A549 (cell line): ENCODE measurements at regions not wholly inside any gene's neighbourhood (a gene's known extent, or its start where the extent isn't known, plus 50 kb on each side); places are given as distances from the start of the nearest gene placed in this dataset.

Experiments used
- PHF8 ChIP-seq: fragments of 200-600 bp; sonication (generic); IDR thresholded peaks from 2 replicates; pipeline ENCODE4 v1.6.1; 2016; ENCODE audit warnings: low read depth, mild to moderate bottlenecking, antibody characterized with exemption, moderate library complexity, borderline replicate concordance
- POLR2A ChIP-seq: IDR thresholded peaks from 2 replicates; pipeline ENCODE4 v1.6.1; 2012; ENCODE audit warnings: mild to moderate bottlenecking, low read length
- POLR2AphosphoS2 ChIP-seq: conservative IDR thresholded peaks from 2 replicates; pipeline ENCODE4 v1.6.1; 2012; ENCODE audit warnings: low read length, improper control_type of control experiment, inconsistent platforms
- RFX5 ChIP-seq: fragments of 450-650 bp; IDR thresholded peaks from 2 replicates; pipeline ENCODE4 v1.7.1; 2014; ENCODE audit warnings: antibody characterized with exemption, mild to moderate bottlenecking, moderate library complexity
- TF ChIP-seq, protein P1 (sequence below): fragments of 200-600 bp; sonication (generic); IDR thresholded peaks from 2 replicates; pipeline ENCODE4 v1.6.1; 2016; ENCODE audit warnings: antibody characterized with exemption, mild to moderate bottlenecking, moderate library complexity
- TF ChIP-seq, protein P2 (sequence below): fragments of >200 bp; sonication (Bioruptor Twin); formaldehyde crosslinking; IDR thresholded peaks from 3 replicates; pipeline ENCODE4 v1.5.1; 2016

GRCh38 chr10:4723860-4724259, 102.1 kb upstream of the AKR1E2 start:
- TF ChIP-seq, protein P1, sequence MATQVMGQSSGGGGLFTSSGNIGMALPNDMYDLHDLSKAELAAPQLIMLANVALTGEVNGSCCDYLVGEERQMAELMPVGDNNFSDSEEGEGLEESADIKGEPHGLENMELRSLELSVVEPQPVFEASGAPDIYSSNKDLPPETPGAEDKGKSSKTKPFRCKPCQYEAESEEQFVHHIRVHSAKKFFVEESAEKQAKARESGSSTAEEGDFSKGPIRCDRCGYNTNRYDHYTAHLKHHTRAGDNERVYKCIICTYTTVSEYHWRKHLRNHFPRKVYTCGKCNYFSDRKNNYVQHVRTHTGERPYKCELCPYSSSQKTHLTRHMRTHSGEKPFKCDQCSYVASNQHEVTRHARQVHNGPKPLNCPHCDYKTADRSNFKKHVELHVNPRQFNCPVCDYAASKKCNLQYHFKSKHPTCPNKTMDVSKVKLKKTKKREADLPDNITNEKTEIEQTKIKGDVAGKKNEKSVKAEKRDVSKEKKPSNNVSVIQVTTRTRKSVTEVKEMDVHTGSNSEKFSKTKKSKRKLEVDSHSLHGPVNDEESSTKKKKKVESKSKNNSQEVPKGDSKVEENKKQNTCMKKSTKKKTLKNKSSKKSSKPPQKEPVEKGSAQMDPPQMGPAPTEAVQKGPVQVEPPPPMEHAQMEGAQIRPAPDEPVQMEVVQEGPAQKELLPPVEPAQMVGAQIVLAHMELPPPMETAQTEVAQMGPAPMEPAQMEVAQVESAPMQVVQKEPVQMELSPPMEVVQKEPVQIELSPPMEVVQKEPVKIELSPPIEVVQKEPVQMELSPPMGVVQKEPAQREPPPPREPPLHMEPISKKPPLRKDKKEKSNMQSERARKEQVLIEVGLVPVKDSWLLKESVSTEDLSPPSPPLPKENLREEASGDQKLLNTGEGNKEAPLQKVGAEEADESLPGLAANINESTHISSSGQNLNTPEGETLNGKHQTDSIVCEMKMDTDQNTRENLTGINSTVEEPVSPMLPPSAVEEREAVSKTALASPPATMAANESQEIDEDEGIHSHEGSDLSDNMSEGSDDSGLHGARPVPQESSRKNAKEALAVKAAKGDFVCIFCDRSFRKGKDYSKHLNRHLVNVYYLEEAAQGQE, result no peak
- TF ChIP-seq RFX5 (no peak), POLR2AphosphoS2 (no peak), POLR2A (no peak), PHF8 (no peak)
- TF ChIP-seq, protein P2, sequence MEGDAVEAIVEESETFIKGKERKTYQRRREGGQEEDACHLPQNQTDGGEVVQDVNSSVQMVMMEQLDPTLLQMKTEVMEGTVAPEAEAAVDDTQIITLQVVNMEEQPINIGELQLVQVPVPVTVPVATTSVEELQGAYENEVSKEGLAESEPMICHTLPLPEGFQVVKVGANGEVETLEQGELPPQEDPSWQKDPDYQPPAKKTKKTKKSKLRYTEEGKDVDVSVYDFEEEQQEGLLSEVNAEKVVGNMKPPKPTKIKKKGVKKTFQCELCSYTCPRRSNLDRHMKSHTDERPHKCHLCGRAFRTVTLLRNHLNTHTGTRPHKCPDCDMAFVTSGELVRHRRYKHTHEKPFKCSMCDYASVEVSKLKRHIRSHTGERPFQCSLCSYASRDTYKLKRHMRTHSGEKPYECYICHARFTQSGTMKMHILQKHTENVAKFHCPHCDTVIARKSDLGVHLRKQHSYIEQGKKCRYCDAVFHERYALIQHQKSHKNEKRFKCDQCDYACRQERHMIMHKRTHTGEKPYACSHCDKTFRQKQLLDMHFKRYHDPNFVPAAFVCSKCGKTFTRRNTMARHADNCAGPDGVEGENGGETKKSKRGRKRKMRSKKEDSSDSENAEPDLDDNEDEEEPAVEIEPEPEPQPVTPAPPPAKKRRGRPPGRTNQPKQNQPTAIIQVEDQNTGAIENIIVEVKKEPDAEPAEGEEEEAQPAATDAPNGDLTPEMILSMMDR, result no peak
